ENCODE measurements at regions not wholly inside any gene's neighbourhood (a gene's known extent, or its start where the extent isn't known, plus 50 kb on each side); places are given as distances from the start of the nearest gene placed in this dataset.

DNA sequence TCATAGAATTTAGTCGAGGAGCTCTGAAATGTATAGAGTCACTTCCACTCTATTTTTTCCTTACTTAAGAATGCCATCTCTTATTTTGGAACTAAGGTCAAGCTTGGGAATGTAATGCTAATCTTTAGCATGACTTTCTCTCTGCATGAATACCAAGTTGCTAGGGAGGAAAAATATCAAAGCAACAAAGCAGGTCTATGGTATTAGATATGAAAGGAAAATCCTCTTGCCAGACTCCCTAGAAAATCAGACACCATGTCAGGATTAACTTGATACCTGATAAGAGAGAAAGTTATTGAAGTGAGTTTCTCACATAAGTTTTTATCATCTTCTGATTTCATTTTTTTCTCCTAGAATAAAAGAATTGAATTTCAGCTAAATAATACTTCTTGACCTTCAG is 341.7 kb upstream of the ZNF804A start:
- no peak for TF ChIP-seq POLR2A (IDR thresholded peaks at IDR 0.05; ENCODE audit: low read depth, low read length)
- TF ChIP-seq POLR2AphosphoS5 (IDR thresholded peaks at IDR 0.05; ENCODE audit: low read depth, low read length), result no peak
